ENCODE measurements at regions not wholly inside any gene's neighbourhood (a gene's known extent, or its start where the extent isn't known, plus 50 kb on each side); places are given as distances from the start of the nearest gene placed in this dataset.

GRCh38 chr5:25948278-25948677, 1090.1 kb downstream of the CDH9 start:
- no peak overlapping the region for H3K4me3 ChIP-seq
- H3K27me3 ChIP-seq (ENCODE audit: control insufficient read depth in 3 of 3, insufficient read depth in 3 of 3, low read length in 2 of 3) = no peaks in the 10 kb centered on the region
- H3K9me3 ChIP-seq (ENCODE audit: control insufficient read depth in 4 of 4, insufficient read depth in 3 of 4, low read length in 3 of 4) = no peaks in the 10 kb centered on the region
- DNase-seq (no peak), ATAC-seq (ENCODE audit: insufficient read depth, low FRiP score) (no peak)
- WGBS, 2 donors = 90 to 93% methylated on average over 4 of the region's 4 CpGs
- H3K27ac ChIP-seq (ENCODE audit: low read depth in 1 of 2, low read length in 1 of 2) = no peak overlapping the region
- no peak overlapping the region for H3K9ac ChIP-seq (ENCODE audit: insufficient read depth in 1 of 2, low read length in 2 of 2)
- no peaks in the 10 kb centered on the region for H3K4me1 ChIP-seq (ENCODE audit: control insufficient read depth in 5 of 5, insufficient read depth in 5 of 5, low read length in 5 of 5)
- H3K36me3 ChIP-seq (ENCODE audit: control insufficient read depth in 4 of 4, insufficient read depth in 4 of 4, low read length in 4 of 4) = no peaks in the 10 kb centered on the region
- no peak for TF ChIP-seq CTCF (IDR thresholded peaks at IDR 0.05; ENCODE audit: control extremely low read depth, extremely low read depth)

DNA sequence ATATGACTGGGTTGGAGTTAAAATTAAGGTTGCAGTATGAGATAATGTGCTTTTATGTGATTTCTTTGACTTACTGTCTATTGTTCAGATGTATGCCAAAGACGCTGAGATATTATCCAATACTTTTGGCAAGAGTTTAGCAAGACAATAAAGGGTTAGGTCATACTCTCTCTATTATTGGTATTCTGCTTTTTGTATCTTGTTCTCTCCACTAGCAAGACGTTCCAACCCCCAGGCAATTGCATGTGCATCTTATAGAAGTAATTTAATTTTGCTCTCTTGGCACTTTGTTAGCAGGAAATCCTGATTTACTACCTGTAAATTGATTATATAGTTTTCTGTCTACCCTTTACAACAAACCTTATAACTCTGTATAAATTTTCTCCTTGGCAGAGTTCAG, 1093.6 kb downstream of the CDH9 start:
- WGBS, 2 donors = 60 to 72% methylated on average over 2 of the region's 2 CpGs
- ATAC-seq (ENCODE audit: insufficient read depth, low FRiP score) = no peak
- Histone ChIP-seq H3K27ac (ENCODE audit: low read depth in 1 of 2, low read length in 1 of 2) (no peak overlapping the region), H3K9ac (ENCODE audit: insufficient read depth in 1 of 2, low read length in 2 of 2) (no peak overlapping the region), H3K4me3 (no peak overlapping the region), H3K27me3 (ENCODE audit: control insufficient read depth in 3 of 3, insufficient read depth in 3 of 3, low read length in 2 of 3) (no peaks in the 10 kb centered on the region), H3K36me3 (ENCODE audit: control insufficient read depth in 4 of 4, insufficient read depth in 4 of 4, low read length in 4 of 4) (no peaks in the 10 kb centered on the region), H3K4me1 (ENCODE audit: control insufficient read depth in 5 of 5, insufficient read depth in 5 of 5, low read length in 5 of 5) (no peaks in the 10 kb centered on the region), H3K9me3 (ENCODE audit: control insufficient read depth in 4 of 4, insufficient read depth in 3 of 4, low read length in 3 of 4) (no peaks in the 10 kb centered on the region)
- no peak for TF ChIP-seq CTCF (IDR thresholded peaks at IDR 0.05; ENCODE audit: control extremely low read depth, extremely low read depth)
- no peak for DNase-seq

DNA sequence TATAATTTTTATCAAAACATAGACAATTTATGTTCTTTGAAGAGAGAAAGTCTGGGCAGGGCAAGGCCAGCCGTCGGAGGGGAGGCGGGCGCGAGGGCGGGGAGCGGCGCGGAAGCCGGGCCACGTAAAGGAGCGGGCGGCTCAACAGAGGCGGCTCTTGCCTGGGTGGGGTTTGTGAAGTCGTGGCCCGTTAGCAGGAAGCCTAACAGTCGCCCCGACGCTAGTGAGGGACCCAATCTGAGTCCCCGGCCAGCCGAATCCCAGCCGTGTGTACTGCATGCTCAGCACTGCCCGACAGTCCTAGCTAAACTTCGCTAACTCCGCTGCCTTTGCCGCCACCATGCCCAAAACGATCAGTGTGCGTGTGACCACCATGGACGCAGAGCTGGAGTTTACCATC, 1129.2 kb downstream of the CDH9 start:
- Histone ChIP-seq H3K36me3 (ENCODE audit: control insufficient read depth in 4 of 4, insufficient read depth in 4 of 4, low read length in 4 of 4) (no peaks in the 10 kb centered on the region), H3K27me3 (ENCODE audit: control insufficient read depth in 3 of 3, insufficient read depth in 3 of 3, low read length in 2 of 3) (no peaks in the 10 kb centered on the region), H3K27ac (ENCODE audit: low read depth in 1 of 2, low read length in 1 of 2) (no peak overlapping the region), H3K4me1 (ENCODE audit: control insufficient read depth in 5 of 5, insufficient read depth in 5 of 5, low read length in 5 of 5) (no peaks in the 10 kb centered on the region), H3K9ac (ENCODE audit: insufficient read depth in 1 of 2, low read length in 2 of 2) (no peak overlapping the region), H3K9me3 (ENCODE audit: control insufficient read depth in 4 of 4, insufficient read depth in 3 of 4, low read length in 3 of 4) (peaks cover 0 to 5% (median 0%) of the 10 kb centered on the region in 4 donors), H3K4me3 (no peak overlapping the region)
- ATAC-seq (ENCODE audit: insufficient read depth, low FRiP score) (no peak), DNase-seq (no peak)
- WGBS, 2 donors = 94 to 95% methylated on average over 29 of the region's 29 CpGs
- no peak for TF ChIP-seq CTCF (IDR thresholded peaks at IDR 0.05; ENCODE audit: control extremely low read depth, extremely low read depth)

- H3K9ac ChIP-seq (ENCODE audit: insufficient read depth in 1 of 2, low read length in 2 of 2) = no peak overlapping the region
- no peak overlapping the region for H3K4me3 ChIP-seq
- ATAC-seq (ENCODE audit: insufficient read depth, low FRiP score) (no peak), DNase-seq (no peak)
- no peaks in the 10 kb centered on the region for H3K36me3 ChIP-seq (ENCODE audit: control insufficient read depth in 4 of 4, insufficient read depth in 4 of 4, low read length in 4 of 4)
- peaks cover 0 to 2% (median 0%) of the 10 kb centered on the region in 4 donors for H3K9me3 ChIP-seq (ENCODE audit: control insufficient read depth in 4 of 4, insufficient read depth in 3 of 4, low read length in 3 of 4)
- no peak overlapping the region for H3K27ac ChIP-seq (ENCODE audit: low read depth in 1 of 2, low read length in 1 of 2)
- no peaks in the 10 kb centered on the region for H3K4me1 ChIP-seq (ENCODE audit: control insufficient read depth in 5 of 5, insufficient read depth in 5 of 5, low read length in 5 of 5)
- WGBS, 2 donors = 80 to 93% methylated on average over 2 of the region's 2 CpGs
- H3K27me3 ChIP-seq (ENCODE audit: control insufficient read depth in 3 of 3, insufficient read depth in 3 of 3, low read length in 2 of 3) = no peaks in the 10 kb centered on the region
- TF ChIP-seq CTCF (IDR thresholded peaks at IDR 0.05; ENCODE audit: control extremely low read depth, extremely low read depth) = no peak
Measured at GRCh38 chr5:25905646-25906045, 1132.7 kb downstream of the CDH9 start.
